Mesendoderm (in vitro differentiated cells): ENCODE measurements at regions not wholly inside any gene's neighbourhood (a gene's known extent, or its start where the extent isn't known, plus 50 kb on each side); places are given as distances from the start of the nearest gene placed in this dataset. TPM values are rescaled to one million over a fixed set of nuclear protein-coding genes. Genes with fewer than 3 reads are reported as not detected.

Experiments used
- DNase-seq: peaks from one replicate; pipeline ENCODE4 v3.0.0; 2013
- H2AK5ac ChIP-seq: 2 replicates; pipeline ENCODE4 v1.6.1; 2013; ENCODE audit warnings: low read length, inconsistent platforms
- H2BK120ac ChIP-seq: 2 replicates; pipeline ENCODE4 v1.6.1; 2013; ENCODE audit warnings: low read depth, mild to moderate bottlenecking, low read length, moderate library complexity, mixed read lengths
- H2BK15ac ChIP-seq: replicated peaks from 2 replicates; pipeline ENCODE4 v1.6.1; 2013; ENCODE audit warnings: low read depth, mild to moderate bottlenecking, moderate library complexity
- H2BK5ac ChIP-seq: 2 replicates; pipeline ENCODE4 v1.6.1; 2013; ENCODE audit warnings: low read length, inconsistent platforms
- H3K18ac ChIP-seq: 2 replicates; pipeline ENCODE4 v1.6.1; 2013; ENCODE audit warnings: mild to moderate bottlenecking, low read length, mixed read lengths
- H3K23ac ChIP-seq: one replicate; pipeline ENCODE4 v1.6.1; 2013; ENCODE audit warnings: low read length
- H3K27ac ChIP-seq: 2 replicates; pipeline ENCODE4 v1.5.1; 2013; ENCODE audit warnings: low read depth, mild to moderate bottlenecking, inconsistent platforms, low read length, moderate library complexity
- H3K27me3 ChIP-seq: 2 replicates; pipeline ENCODE4 v1.6.1; 2013; ENCODE audit warnings: low read length, control low read depth, mild to moderate bottlenecking, inconsistent platforms; ENCODE audit not compliant: insufficient read depth, poor library complexity
- H3K36me3 ChIP-seq: 2 replicates; pipeline ENCODE4 v1.6.1; 2013; ENCODE audit warnings: low read length, inconsistent platforms; ENCODE audit not compliant: control insufficient read depth, insufficient read depth
- H3K4ac ChIP-seq: one replicate; pipeline ENCODE4 v1.6.1; 2013; ENCODE audit warnings: low read depth, mild to moderate bottlenecking, low read length, moderate library complexity
- H3K4me1 ChIP-seq: 2 replicates; pipeline ENCODE4 v1.6.1; 2013; ENCODE audit warnings: low read depth, low read length, inconsistent platforms; ENCODE audit not compliant: control insufficient read depth
- H3K4me2 ChIP-seq: 2 replicates; pipeline ENCODE4 v1.6.1; 2013; ENCODE audit warnings: low read length
- H3K4me3 ChIP-seq: 2 replicates; pipeline ENCODE4 v1.5.1; 2013; ENCODE audit warnings: mild to moderate bottlenecking, low read length
- H3K56ac ChIP-seq: one replicate; pipeline ENCODE4 v1.6.1; 2013; ENCODE audit warnings: low read length
- H3K79me1 ChIP-seq: 2 replicates; pipeline ENCODE4 v1.6.1; 2013; ENCODE audit warnings: low read length, inconsistent platforms
- H3K79me2 ChIP-seq: 2 replicates; pipeline ENCODE4 v1.6.1; 2013; ENCODE audit warnings: mild to moderate bottlenecking, low read length; ENCODE audit not compliant: control insufficient read depth, insufficient read depth
- H3K9ac ChIP-seq: 2 replicates; pipeline ENCODE4 v1.6.1; 2013; ENCODE audit warnings: low read length, inconsistent platforms
- H4K5ac ChIP-seq: one replicate; pipeline ENCODE4 v1.6.1; 2013; ENCODE audit warnings: low read length
- H4K8ac ChIP-seq: one replicate; pipeline ENCODE4 v1.6.1; 2013; ENCODE audit warnings: low read depth, mild to moderate bottlenecking, control low read depth, low read length, moderate library complexity
- WGBS: extraction: QIAGEN DNeasy Blood & Tissue Kit; methylation state at CpG from one replicate; pipeline ENCODE4 v1.1.7; 2013; ENCODE audit warnings: low lambda C conversion rate, missing lambda C conversion rate; ENCODE audit not compliant: insufficient coverage; ENCODE audit errors: extremely low coverage; 5-methylcytosine and 5-hydroxymethylcytosine counted together
- small RNA-seq: library from polyadenylated mRNA; stranded (forward); fragments of <200 nt; extraction: miRNeasy Mini kit (QIAGEN cat#:217004); gene quantifications from one replicate; pipeline ENCODE3, GENCODE V24; 2013; ENCODE audit not compliant: insufficient read depth

GRCh38 chr5:157914151-157914788 lies 55.3 kb upstream of the CLINT1 start:
- DNase-seq = no peak
- no peak overlapping the region for H3K27ac ChIP-seq
- H3K4me2 ChIP-seq = no peak overlapping the region

GRCh38 chr5:157913575-157913974 lies 54.6 kb upstream of the CLINT1 start:
- Histone ChIP-seq H4K5ac (no peak overlapping the region), H3K4me1 (peaks cover 8% of the 10 kb centered on the region), H2AK5ac (no peak overlapping the region), H3K36me3 (no peaks in the 10 kb centered on the region), H3K27ac (no peak overlapping the region), H3K27me3 (no peaks in the 10 kb centered on the region), H2BK15ac (no peak overlapping the region), H3K4ac (no peak overlapping the region), H3K18ac (no peak overlapping the region), H2BK120ac (no peak overlapping the region), H3K56ac (no peak overlapping the region), H3K4me3 (no peak overlapping the region), H4K8ac (no peak overlapping the region), H3K23ac (no peak overlapping the region), H3K79me2 (no peaks in the 10 kb centered on the region), H3K79me1 (no peaks in the 10 kb centered on the region), H3K9ac (no peak overlapping the region), H3K4me2 (no peak overlapping the region), H2BK5ac (no peak overlapping the region)
- DNase-seq = peak; percentile 80
- no CpG with 5 or more reads among the region's 2 CpGs for WGBS

More at GRCh38 chr5:157914151-157914788, 55.3 kb upstream of the CLINT1 start:
- Histone ChIP-seq H4K5ac (no peak overlapping the region), H3K36me3 (no peaks in the 10 kb centered on the region), H3K56ac (no peak overlapping the region), H3K79me2 (no peaks in the 10 kb centered on the region), H3K4me3 (no peak overlapping the region), H4K8ac (no peak overlapping the region), H2AK5ac (no peak overlapping the region), H2BK120ac (no peak overlapping the region), H3K23ac (no peak overlapping the region), H3K79me1 (no peaks in the 10 kb centered on the region), H3K4me1 (peaks cover 14% of the 10 kb centered on the region), H3K9ac (no peak overlapping the region), H3K18ac (no peak overlapping the region), H3K27me3 (no peaks in the 10 kb centered on the region), H2BK15ac (no peak overlapping the region), H2BK5ac (no peak overlapping the region), H3K4ac (no peak overlapping the region)
- WGBS = no CpG with 5 or more reads among the region's 7 CpGs

GRCh38 chr5:157912621-157913325 lies 53.8 kb upstream of the CLINT1 start:
- H3K36me3 ChIP-seq = no peaks in the 10 kb centered on the region
- H2AK5ac ChIP-seq = no peak overlapping the region
- no peak overlapping the region for H3K4me2 ChIP-seq
- H3K23ac ChIP-seq = peak overlapping the region; percentile 45
- H3K4me3 ChIP-seq = no peak overlapping the region
- no peaks in the 10 kb centered on the region for H3K79me1 ChIP-seq
- no peak overlapping the region for H3K9ac ChIP-seq
- H3K4me1 ChIP-seq = peaks cover 7% of the 10 kb centered on the region
- H2BK15ac ChIP-seq = no peak overlapping the region
- H3K79me2 ChIP-seq = no peaks in the 10 kb centered on the region
- no peak overlapping the region for H2BK120ac ChIP-seq
- H4K8ac ChIP-seq = no peak overlapping the region
- no peak overlapping the region for H3K18ac ChIP-seq
- WGBS = no CpG with 5 or more reads among the region's 10 CpGs
- H3K4ac ChIP-seq = no peak overlapping the region
- no peak overlapping the region for H3K27ac ChIP-seq
- H3K56ac ChIP-seq = peak overlapping the region; percentile 7
- DNase-seq = no peak
- no peaks in the 10 kb centered on the region for H3K27me3 ChIP-seq
- no peak overlapping the region for H4K5ac ChIP-seq
- H2BK5ac ChIP-seq = no peak overlapping the region

GRCh38 chr5:157911568-157911967 lies 52.6 kb upstream of the CLINT1 start:
- H2AK5ac ChIP-seq = no peak overlapping the region
- no peak overlapping the region for H3K4ac ChIP-seq
- H3K4me2 ChIP-seq = no peak overlapping the region
- no peak overlapping the region for H4K8ac ChIP-seq
- H3K79me1 ChIP-seq = no peaks in the 10 kb centered on the region
- H3K27ac ChIP-seq = no peak overlapping the region
- H3K23ac ChIP-seq = no peak overlapping the region
- WGBS = no CpG with 5 or more reads among the region's 12 CpGs
- H3K27me3 ChIP-seq = no peaks in the 10 kb centered on the region
- H2BK120ac ChIP-seq = no peak overlapping the region
- no peak overlapping the region for H3K9ac ChIP-seq
- no peaks in the 10 kb centered on the region for H3K36me3 ChIP-seq
- no peak overlapping the region for H3K18ac ChIP-seq
- no peak overlapping the region for H2BK15ac ChIP-seq
- no peak overlapping the region for H3K56ac ChIP-seq
- no peak for DNase-seq
- no peaks in the 10 kb centered on the region for H3K79me2 ChIP-seq
- peaks cover 5% of the 10 kb centered on the region for H3K4me1 ChIP-seq
- H2BK5ac ChIP-seq = no peak overlapping the region
- no peak overlapping the region for H4K5ac ChIP-seq
- H3K4me3 ChIP-seq = no peak overlapping the region

Small RNA genes in the stretch of these regions (small RNA-seq; reads per million reads assigned to genes)
- not detected for gene AC091979.2
- gene RNU2-48P = 1.6 reads per million
